Activated T-cell treated with anti-CD3 and anti-CD28 coated beads, Interleukin-2, amount 50 U/mL, for 1 hour (primary cell): ENCODE measurements at regions not wholly inside any gene's neighbourhood (a gene's known extent, or its start where the extent isn't known, plus 50 kb on each side); places are given as distances from the start of the nearest gene placed in this dataset.
"Not testable (repeated sequence)": the region's sequence is repeated elsewhere in the genome, so short reads cannot be mapped to it uniquely, and the experiment has no call there.

Experiments used
- DNase-seq: peaks from one replicate; pipeline ENCODE4 v3.0.0-alpha.2; 2020

GRCh38 chr6:153526479-153526878, 395.4 kb upstream of the RGS17 start:
- no peak for DNase-seq

- DNase-seq, result no peak
Measured at GRCh38 chr6:153525998-153526397, 394.9 kb upstream of the RGS17 start.

- no peak for DNase-seq
Measured at GRCh38 chr6:153523390-153523789, 392.3 kb upstream of the RGS17 start.

GRCh38 chr6:153511896-153512496, 380.9 kb upstream of the RGS17 start:
- no peak for DNase-seq

GRCh38 chr6:153503810-153504209, 372.7 kb upstream of the RGS17 start:
- no peak for DNase-seq

GRCh38 chr6:153493501-153493900, 362.4 kb upstream of the RGS17 start:
- no peak for DNase-seq

- DNase-seq, result no peak
Measured at GRCh38 chr6:153489479-153489878, 358.4 kb upstream of the RGS17 start.

GRCh38 chr6:153488267-153488666, 357.2 kb upstream of the RGS17 start:
- DNase-seq, result no peak

GRCh38 chr6:153485072-153485471, 354.0 kb upstream of the RGS17 start:
- no peak for DNase-seq

- no peak for DNase-seq
Measured at GRCh38 chr6:153484056-153484455, 353.0 kb upstream of the RGS17 start.

GRCh38 chr6:153476243-153476642, 345.2 kb upstream of the RGS17 start:
- no peak for DNase-seq

- no peak for DNase-seq
Measured at GRCh38 chr6:153465050-153465449, 334.0 kb upstream of the RGS17 start.

- DNase-seq, result no peak
Measured at GRCh38 chr6:153449279-153449678, 318.2 kb upstream of the RGS17 start.

- DNase-seq, result not testable (repeated sequence)
Measured at GRCh38 chr6:153442749-153443148, 311.7 kb upstream of the RGS17 start.

- no peak for DNase-seq
Measured at GRCh38 chr6:153442096-153442495, 311.0 kb upstream of the RGS17 start.

GRCh38 chr6:153437193-153437592, 306.1 kb upstream of the RGS17 start:
- DNase-seq, result no peak

GRCh38 chr6:153436351-153436750, 305.3 kb upstream of the RGS17 start:
- no peak for DNase-seq

GRCh38 chr6:153435787-153436186, 304.7 kb upstream of the RGS17 start:
- DNase-seq, result no peak

GRCh38 chr6:153425536-153425935, 294.5 kb upstream of the RGS17 start:
- DNase-seq, result no peak

- DNase-seq, result no peak
Measured at GRCh38 chr6:153424719-153425400, 293.8 kb upstream of the RGS17 start.

GRCh38 chr6:153412519-153412918, 281.4 kb upstream of the RGS17 start:
- no peak for DNase-seq

GRCh38 chr6:153411070-153411648, 280.1 kb upstream of the RGS17 start:
- DNase-seq, result no peak

GRCh38 chr6:153405931-153406330, 274.8 kb upstream of the RGS17 start:
- no peak for DNase-seq

- no peak for DNase-seq
Measured at GRCh38 chr6:153401751-153402150, 270.7 kb upstream of the RGS17 start.

- no peak for DNase-seq
Measured at GRCh38 chr6:153392156-153392555, 261.1 kb upstream of the RGS17 start.
